Effector memory CD4-positive, alpha-beta T cell (primary cell): ENCODE measurements at regions not wholly inside any gene's neighbourhood (a gene's known extent, or its start where the extent isn't known, plus 50 kb on each side); places are given as distances from the start of the nearest gene placed in this dataset.

Source experiments
- DNase-seq, 3 donors: peaks; one replicate each; pipeline ENCODE4 v3.0.0-alpha.2; 2020
- H3K27ac ChIP-seq: 2 replicates; pipeline ENCODE4 v1.7.0; 2013; ENCODE audit warnings: mild to moderate bottlenecking, low read length, moderate library complexity; ENCODE audit not compliant: insufficient read depth, poor library complexity, severe bottlenecking
- H3K27me3 ChIP-seq: replicated peaks from 2 replicates; pipeline ENCODE4 v1.7.0; 2013; ENCODE audit warnings: mild to moderate bottlenecking, low read length; ENCODE audit not compliant: insufficient read depth, control insufficient read depth, poor library complexity, severe bottlenecking
- H3K36me3 ChIP-seq: 2 replicates; pipeline ENCODE4 v1.7.0; 2013; ENCODE audit warnings: mild to moderate bottlenecking, low read length, moderate library complexity; ENCODE audit not compliant: control insufficient read depth, insufficient read depth
- H3K4me1 ChIP-seq: 2 replicates; pipeline ENCODE4 v1.7.0; 2013; ENCODE audit warnings: low read length, mild to moderate bottlenecking; ENCODE audit not compliant: control insufficient read depth, insufficient read depth, poor library complexity, severe bottlenecking
- H3K4me3 ChIP-seq: 2 replicates; pipeline ENCODE4 v1.7.0; 2013; ENCODE audit warnings: low read length, low read depth, mild to moderate bottlenecking; ENCODE audit not compliant: insufficient read depth, poor library complexity, severe bottlenecking
- H3K9me3 ChIP-seq: 2 replicates; pipeline ENCODE4 v1.7.0; 2013; ENCODE audit warnings: mild to moderate bottlenecking, low read length, moderate library complexity; ENCODE audit not compliant: control insufficient read depth

DNA sequence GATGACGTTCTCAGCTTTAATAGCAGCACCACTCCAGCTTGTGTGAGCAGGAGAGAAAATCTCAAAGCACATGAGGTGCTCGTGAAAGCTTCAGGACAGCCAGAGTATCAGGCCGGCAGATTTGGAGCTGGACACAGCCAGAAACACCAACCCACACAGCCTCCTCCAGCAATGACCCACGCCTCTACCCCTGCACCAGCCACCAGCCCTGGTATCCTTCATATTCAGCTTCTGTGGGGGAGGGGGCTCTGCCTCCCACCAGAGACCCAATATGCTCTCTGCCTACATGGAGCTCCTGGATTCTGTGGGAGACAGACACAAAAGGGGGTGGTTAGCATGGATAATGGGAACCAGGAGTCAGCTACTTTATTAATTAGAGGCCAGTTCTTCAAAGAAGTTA lies 133.6 kb upstream of the FMN2 start:
- Histone ChIP-seq H3K4me3 (no peak overlapping the region), H3K36me3 (no peaks in the 10 kb centered on the region), H3K27ac (no peak overlapping the region), H3K27me3 (no peaks in the 10 kb centered on the region), H3K9me3 (no peaks in the 10 kb centered on the region), H3K4me1 (no peaks in the 10 kb centered on the region)
- DNase-seq = no peak

DNA sequence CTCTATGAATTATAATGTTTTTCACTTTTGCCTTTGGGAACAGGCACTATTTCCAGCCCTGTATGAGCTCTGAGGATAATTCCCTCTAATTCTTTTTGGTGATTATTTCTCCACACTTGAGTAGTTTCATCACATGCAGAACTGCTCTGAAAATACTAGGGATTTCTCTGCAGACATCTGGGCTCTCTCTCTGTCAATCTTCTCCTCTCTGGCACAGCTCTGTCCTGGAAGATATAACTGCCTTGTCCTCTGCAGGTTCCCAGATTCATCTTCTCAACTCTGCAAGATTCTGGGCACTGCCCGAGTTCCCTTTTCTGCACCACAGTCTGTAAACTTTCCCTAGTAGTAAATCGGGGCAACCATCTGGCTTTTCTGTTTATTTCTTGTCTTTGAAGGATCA lies 131.3 kb upstream of the FMN2 start:
- H3K9me3 ChIP-seq = no peaks in the 10 kb centered on the region
- H3K36me3 ChIP-seq = no peaks in the 10 kb centered on the region
- no peaks in the 10 kb centered on the region for H3K27me3 ChIP-seq
- no peak overlapping the region for H3K4me3 ChIP-seq
- no peak for DNase-seq
- no peaks in the 10 kb centered on the region for H3K4me1 ChIP-seq
- H3K27ac ChIP-seq = no peak overlapping the region

DNA sequence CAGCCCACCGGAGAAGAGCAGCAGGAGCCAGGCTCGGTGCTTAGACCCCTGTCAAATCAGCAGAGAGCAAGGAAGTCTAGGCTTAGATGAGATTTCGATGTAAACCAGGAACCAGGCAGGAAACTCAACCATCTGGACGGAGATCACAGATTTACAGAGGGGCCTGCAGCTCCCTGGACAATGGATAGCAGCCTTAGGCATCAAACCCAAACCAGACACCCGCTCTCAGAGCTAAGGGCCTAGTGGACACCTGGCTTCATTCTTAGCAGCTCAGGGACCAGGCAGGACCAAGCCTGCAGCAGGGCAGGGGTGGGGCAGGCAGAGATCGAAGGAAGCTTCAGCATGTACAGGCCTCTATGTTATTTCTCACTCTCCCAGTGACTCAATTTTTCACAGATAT lies 127.8 kb upstream of the FMN2 start:
- no peak for DNase-seq
- Histone ChIP-seq H3K4me1 (no peaks in the 10 kb centered on the region), H3K27ac (no peak overlapping the region), H3K9me3 (no peaks in the 10 kb centered on the region), H3K36me3 (no peaks in the 10 kb centered on the region), H3K27me3 (no peaks in the 10 kb centered on the region), H3K4me3 (no peak overlapping the region)

DNA sequence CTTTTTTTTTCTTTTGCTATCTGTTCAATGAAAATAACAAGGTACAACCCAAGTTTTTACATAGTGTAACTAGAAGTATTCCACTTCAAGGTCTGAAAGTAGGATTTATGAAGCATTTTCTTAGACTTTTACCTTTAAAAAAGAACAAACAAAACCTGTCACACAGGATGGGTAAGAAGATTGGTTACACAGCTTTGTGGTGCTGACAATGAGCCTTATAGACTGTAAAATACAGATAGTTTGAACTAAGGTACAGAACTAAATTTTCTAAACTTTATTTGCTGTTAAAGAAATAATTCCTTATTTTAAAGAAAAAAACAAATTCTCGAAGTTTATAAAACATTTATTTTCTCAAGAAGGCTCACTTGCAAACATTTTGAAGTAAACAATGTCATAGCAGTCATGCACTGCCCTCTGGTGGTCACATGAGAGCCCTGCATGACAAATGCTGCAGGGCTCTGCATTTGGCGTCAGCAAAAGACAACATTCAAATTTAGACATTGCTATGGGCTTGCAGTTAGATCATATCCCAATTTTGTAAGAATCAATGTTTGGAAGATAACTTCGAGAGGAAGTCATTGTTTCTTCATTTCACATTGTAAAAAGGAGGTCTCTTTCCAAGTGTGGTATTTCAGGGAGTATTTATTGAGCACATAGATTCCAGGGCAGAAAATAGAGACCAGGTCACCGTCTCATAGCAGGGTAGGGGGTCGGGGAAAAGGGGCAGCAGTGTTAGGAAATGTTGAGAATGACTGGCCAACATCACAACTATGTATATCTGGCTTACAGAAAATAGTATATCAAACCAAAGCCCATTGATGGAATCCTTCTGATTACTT lies 115.3 kb upstream of the FMN2 start:
- H3K27me3 ChIP-seq = no peaks in the 10 kb centered on the region
- H3K9me3 ChIP-seq = no peaks in the 10 kb centered on the region
- no peaks in the 10 kb centered on the region for H3K4me1 ChIP-seq
- peak in 2 of 3 donors; percentile 4 to 20 for DNase-seq
- no peaks in the 10 kb centered on the region for H3K36me3 ChIP-seq
- no peak overlapping the region for H3K27ac ChIP-seq
- H3K4me3 ChIP-seq = no peak overlapping the region

DNA sequence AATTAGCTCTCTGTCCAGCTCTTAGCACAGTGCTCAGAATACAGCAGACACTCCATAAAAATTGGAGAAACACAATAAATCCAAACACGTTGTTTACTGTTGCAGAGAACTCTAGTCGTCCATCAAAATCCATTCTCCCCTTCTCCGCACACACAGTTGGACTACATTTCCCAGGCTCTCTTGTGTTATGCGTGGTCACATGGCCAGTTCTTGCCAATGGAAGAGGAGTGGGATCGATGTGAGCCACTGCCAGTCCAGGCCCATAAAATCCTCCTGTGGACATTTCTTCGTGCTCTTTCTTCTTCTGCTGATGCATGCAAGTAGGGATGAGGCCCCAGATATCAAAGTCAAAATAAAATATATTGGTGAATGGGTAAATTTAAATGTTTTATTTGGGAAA lies 114.3 kb upstream of the FMN2 start:
- Histone ChIP-seq H3K9me3 (no peaks in the 10 kb centered on the region), H3K4me3 (no peak overlapping the region), H3K27ac (no peak overlapping the region), H3K36me3 (no peaks in the 10 kb centered on the region), H3K27me3 (no peaks in the 10 kb centered on the region), H3K4me1 (no peaks in the 10 kb centered on the region)
- DNase-seq = no peak

DNA sequence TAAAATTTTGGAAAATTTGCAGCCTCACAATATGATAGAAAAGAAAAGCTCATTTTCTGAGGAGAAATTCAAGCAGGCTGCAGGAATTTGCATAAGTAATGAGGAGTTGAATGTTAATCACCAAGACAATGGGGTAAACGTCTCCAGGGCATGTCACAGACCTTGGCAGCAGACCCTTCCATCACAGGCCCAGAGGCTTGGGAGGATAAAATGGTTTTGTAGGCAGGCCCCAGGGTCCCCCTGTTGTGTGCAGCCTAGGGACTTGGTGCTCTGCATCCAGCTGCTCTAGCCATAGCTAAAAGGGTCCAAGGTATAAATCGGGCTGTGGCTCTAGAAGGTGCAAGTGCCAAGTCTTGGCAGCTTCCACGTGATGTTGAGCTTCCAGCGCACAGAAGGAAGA lies 112.2 kb upstream of the FMN2 start:
- H3K9me3 ChIP-seq = no peaks in the 10 kb centered on the region
- no peak overlapping the region for H3K4me3 ChIP-seq
- H3K27ac ChIP-seq = no peak overlapping the region
- no peaks in the 10 kb centered on the region for H3K4me1 ChIP-seq
- no peaks in the 10 kb centered on the region for H3K36me3 ChIP-seq
- DNase-seq = no peak
- H3K27me3 ChIP-seq = no peaks in the 10 kb centered on the region

DNA sequence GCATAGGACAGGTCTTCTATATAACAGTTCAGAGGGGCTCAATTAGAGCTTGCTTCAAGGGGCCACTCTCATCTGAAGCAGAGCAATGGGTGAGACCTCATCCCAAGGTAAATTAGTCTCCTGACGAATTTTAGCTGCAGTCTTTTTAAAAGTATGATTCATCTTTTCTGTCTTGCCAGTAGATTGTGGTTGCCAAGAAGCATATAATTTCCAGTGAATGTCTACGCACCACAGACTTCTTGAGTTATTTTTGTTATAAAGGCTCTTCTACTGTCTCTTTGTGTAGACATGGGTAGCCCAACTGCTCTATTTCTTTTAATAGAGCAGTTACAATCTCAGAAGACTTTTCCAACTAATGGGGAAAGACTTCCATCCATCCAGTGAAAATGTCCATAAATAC lies 108.9 kb upstream of the FMN2 start:
- DNase-seq = no peak
- Histone ChIP-seq H3K36me3 (no peaks in the 10 kb centered on the region), H3K9me3 (peaks cover 12% of the 10 kb centered on the region), H3K4me1 (no peaks in the 10 kb centered on the region), H3K27me3 (no peaks in the 10 kb centered on the region), H3K4me3 (no peak overlapping the region), H3K27ac (no peak overlapping the region)

DNA sequence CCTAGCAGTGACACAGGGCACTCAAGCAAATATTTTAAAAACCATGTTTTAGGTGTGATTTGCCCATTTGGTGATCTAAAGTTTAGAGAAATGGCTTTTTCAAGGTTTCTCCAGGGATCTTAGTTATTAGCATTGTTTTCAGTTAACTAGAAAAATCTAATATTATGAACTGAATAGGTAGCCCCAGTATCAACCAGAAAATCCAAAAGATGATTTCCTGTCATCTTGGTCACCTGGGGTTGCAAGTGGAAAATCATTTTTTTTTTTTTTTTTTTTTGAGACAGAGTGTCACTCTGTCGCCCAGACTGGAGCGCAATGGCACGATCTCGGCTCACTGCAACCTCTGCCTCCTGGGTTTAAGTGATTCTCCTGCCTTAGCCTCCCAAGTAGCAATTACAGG lies 106.6 kb upstream of the FMN2 start:
- no peaks in the 10 kb centered on the region for H3K27me3 ChIP-seq
- no peak overlapping the region for H3K4me3 ChIP-seq
- no peaks in the 10 kb centered on the region for H3K4me1 ChIP-seq
- peaks cover 12% of the 10 kb centered on the region for H3K9me3 ChIP-seq
- no peak for DNase-seq
- no peaks in the 10 kb centered on the region for H3K36me3 ChIP-seq
- H3K27ac ChIP-seq = no peak overlapping the region

DNA sequence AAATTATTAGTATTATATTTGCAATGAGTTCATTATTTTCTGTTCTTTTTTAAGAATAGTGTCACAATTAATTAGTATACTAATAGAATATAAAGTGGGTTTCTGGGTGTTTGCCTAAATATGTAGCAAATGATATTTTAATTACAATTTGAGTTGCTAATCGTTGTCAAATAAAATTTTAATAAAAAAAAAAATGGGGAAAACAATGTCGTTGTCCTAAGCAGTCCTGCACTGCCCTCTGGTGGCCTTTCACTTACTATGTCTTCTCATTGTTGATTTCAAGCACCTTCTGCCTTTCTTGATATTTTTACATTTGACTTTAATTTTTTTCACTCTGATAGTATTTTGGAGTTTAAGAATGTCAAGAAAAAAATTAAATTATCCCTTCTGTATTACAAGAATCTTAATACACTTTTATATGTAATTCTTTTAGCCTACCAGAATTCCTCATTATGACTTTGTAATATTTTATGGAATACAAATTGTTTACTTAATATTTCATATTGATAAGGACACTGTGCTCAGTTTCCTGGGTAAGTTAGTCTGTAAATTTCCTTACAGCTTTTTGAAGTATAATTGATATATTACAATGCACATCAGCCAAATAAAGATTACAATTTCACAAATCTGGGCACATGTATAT lies 104.5 kb upstream of the FMN2 start:
- no peak for DNase-seq
- Histone ChIP-seq H3K9me3 (peaks cover 12% of the 10 kb centered on the region), H3K36me3 (no peaks in the 10 kb centered on the region), H3K4me1 (no peaks in the 10 kb centered on the region), H3K4me3 (no peak overlapping the region), H3K27me3 (no peaks in the 10 kb centered on the region), H3K27ac (no peak overlapping the region)

DNA sequence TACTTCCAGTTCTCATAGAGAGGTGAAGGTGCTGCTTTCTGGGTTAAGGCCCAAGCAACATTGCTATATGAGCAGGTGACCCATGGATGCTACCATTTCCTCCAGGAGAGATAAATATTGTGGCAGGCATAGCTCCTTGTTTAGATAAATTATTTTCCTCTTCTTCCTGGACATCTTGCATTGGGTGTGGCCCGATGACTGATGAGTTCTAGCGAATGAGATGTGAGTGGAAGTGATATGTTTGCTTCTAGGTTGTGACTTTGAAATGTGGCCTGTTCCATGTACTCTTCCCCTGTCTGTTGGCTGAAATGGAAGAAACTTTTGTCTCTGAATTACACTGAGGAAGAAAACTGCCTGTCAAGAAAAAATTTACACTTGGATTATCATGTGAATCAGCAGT lies 101.7 kb upstream of the FMN2 start:
- no peaks in the 10 kb centered on the region for H3K4me1 ChIP-seq
- no peak for DNase-seq

More for the DNA sequence above, 101.7 kb upstream of the FMN2 start:
- Histone ChIP-seq H3K4me3 (no peak overlapping the region), H3K27me3 (no peaks in the 10 kb centered on the region), H3K27ac (no peak overlapping the region), H3K9me3 (peaks cover 7% of the 10 kb centered on the region), H3K36me3 (no peaks in the 10 kb centered on the region)
